A673 (cell line): ENCODE measurements at regions not wholly inside any gene's neighbourhood (a gene's known extent, or its start where the extent isn't known, plus 50 kb on each side); places are given as distances from the start of the nearest gene placed in this dataset.

Source experiments
- EZH2 ChIP-seq: fragments of 200-600 bp; sonication (generic); IDR thresholded peaks from 2 replicates; pipeline ENCODE4 v1.6.1; 2017; ENCODE audit warnings: borderline replicate concordance, low read depth, mild to moderate bottlenecking, mixed read lengths, antibody characterized with exemption, low read length; ENCODE audit not compliant: poor library complexity, severe bottlenecking
- TF ChIP-seq, protein P1 (sequence below): fragments of 300-800, 200-600 bp; sonication (generic); conservative IDR thresholded peaks from 2 replicates; pipeline ENCODE4 v1.5.1; 2017; ENCODE audit warnings: low read depth, mild to moderate bottlenecking, antibody characterized with exemption, low read length, moderate library complexity, mixed read lengths

DNA sequence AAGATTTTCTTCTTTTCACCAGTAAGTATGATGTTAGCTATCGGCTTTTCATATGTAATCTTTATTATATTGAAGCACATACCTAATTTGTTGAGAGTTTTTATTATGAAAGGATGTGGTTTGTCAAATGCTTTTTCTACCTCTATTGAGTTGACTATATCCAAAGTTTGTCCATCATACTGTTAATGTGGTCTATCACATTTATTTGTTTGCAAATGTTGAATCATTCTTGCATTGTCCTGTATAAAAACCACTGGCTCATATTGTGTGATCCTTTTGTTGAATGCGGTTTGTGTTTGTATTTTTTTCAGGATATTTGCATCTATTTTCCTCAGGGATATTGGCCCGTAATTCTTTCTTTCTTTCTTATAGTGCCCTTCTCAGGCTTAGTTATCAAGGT is 675.5 kb downstream of the NUP35 start:
- TF ChIP-seq, protein P1, sequence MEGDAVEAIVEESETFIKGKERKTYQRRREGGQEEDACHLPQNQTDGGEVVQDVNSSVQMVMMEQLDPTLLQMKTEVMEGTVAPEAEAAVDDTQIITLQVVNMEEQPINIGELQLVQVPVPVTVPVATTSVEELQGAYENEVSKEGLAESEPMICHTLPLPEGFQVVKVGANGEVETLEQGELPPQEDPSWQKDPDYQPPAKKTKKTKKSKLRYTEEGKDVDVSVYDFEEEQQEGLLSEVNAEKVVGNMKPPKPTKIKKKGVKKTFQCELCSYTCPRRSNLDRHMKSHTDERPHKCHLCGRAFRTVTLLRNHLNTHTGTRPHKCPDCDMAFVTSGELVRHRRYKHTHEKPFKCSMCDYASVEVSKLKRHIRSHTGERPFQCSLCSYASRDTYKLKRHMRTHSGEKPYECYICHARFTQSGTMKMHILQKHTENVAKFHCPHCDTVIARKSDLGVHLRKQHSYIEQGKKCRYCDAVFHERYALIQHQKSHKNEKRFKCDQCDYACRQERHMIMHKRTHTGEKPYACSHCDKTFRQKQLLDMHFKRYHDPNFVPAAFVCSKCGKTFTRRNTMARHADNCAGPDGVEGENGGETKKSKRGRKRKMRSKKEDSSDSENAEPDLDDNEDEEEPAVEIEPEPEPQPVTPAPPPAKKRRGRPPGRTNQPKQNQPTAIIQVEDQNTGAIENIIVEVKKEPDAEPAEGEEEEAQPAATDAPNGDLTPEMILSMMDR, result no peak
- no peak for TF ChIP-seq EZH2
